Tibial nerve (tissue), 4 donors: ENCODE measurements at regions not wholly inside any gene's neighbourhood (a gene's known extent, or its start where the extent isn't known, plus 50 kb on each side); places are given as distances from the start of the nearest gene placed in this dataset. TPM values are rescaled to one million over a fixed set of nuclear protein-coding genes. Genes with fewer than 3 reads are reported as not detected.

Source experiments
- DNase-seq, 2 donors: peaks; one replicate each; pipeline ENCODE4 v3.0.0-alpha.2; 2019; ENCODE audit warnings: low spot score in 2 of 2
- H3K27ac ChIP-seq, 4 donors: fragments of 200-600 bp; sonication (generic) in 3 of 4; one replicate each; pipeline ENCODE4 v1.5.1; 2017 to 2019; ENCODE audit warnings: mild to moderate bottlenecking in 1 of 4
- H3K27me3 ChIP-seq, 2 donors: fragments of 200-600 bp; sonication (generic) in 1 of 2; one replicate each; pipeline versions ENCODE4 v1.5.1 to v1.6.0; 2017 to 2019
- H3K36me3 ChIP-seq, 3 donors: fragments of 200-600 bp; sonication (generic); one replicate each; pipeline ENCODE4 v1.5.1; 2018 to 2019
- H3K4me1 ChIP-seq, 4 donors: fragments of 200-600 bp; sonication (generic) in 3 of 4; one replicate each; pipeline ENCODE4 v1.5.1; 2017 to 2019
- H3K4me3 ChIP-seq, 4 donors: fragments of 200-600 bp; sonication (generic) in 3 of 4; one replicate each; pipeline ENCODE4 v1.5.1; 2017 to 2019; ENCODE audit warnings: mild to moderate bottlenecking in 1 of 4, moderate library complexity in 1 of 4
- H3K9me3 ChIP-seq, 4 donors: fragments of 200-600 bp; sonication (generic) in 3 of 4; one replicate each; pipeline ENCODE4 v1.5.1; 2017 to 2019
- EP300 ChIP-seq, 2 donors: sonication (generic); formaldehyde crosslinking; IDR thresholded peaks; one replicate each; pipeline ENCODE4 v1.6.1; 2017; ENCODE audit warnings: antibody characterized with exemption in 2 of 2, mild to moderate bottlenecking in 1 of 2
- POLR2A ChIP-seq, 2 donors: fragments of 450-650 bp; IDR thresholded peaks; one replicate each; pipeline ENCODE4 v1.6.1; 2017; ENCODE audit warnings: antibody characterized with exemption in 2 of 2, mild to moderate bottlenecking in 2 of 2, moderate library complexity in 2 of 2
- WGBS, 2 donors: methylation state at CpG; one replicate each; pipeline ENCODE4 v1.1.5; 2018; 5-methylcytosine and 5-hydroxymethylcytosine counted together
- small RNA-seq: library from RNA; depleted of rRNA; stranded (forward); fragments of <200 nt; gene quantifications from one replicate; pipeline ENCODE3, GENCODE V24; 2016
- TF ChIP-seq, protein P1 (sequence below), 5 experiments: fragments of 200-600 bp in 3 of 5; fragments of 450-650 bp in 2 of 5; sonication (generic) in 3 of 5; IDR thresholded peaks; one replicate each; pipeline ENCODE4 v1.5.1; 2016 to 2019; ENCODE audit warnings: antibody characterized with exemption in 5 of 5, mild to moderate bottlenecking in 3 of 5, moderate library complexity in 2 of 5

DNA sequence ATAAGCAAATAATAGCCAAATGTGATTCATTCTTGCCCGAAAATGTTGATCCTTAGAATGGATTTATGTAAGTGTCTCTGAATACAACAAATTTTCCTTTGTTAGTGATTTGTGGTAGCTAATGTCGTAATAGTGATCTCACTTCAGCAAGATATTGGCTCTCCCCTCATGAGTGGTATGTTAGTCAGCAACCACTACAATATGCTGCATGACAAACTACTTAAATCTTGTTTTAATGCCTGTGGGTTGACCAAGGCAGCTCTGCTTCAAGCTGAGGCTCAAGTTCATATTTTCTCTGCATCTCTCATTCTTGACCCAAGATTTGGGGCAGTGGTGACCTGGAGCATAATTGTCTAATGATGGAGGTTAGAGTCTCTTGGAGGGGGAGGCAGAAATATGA is 49.8 kb upstream of the GALNT15 start:
- TF ChIP-seq EP300 (IDR thresholded peaks at IDR 0.05), result no peak
- TF ChIP-seq, protein P1, sequence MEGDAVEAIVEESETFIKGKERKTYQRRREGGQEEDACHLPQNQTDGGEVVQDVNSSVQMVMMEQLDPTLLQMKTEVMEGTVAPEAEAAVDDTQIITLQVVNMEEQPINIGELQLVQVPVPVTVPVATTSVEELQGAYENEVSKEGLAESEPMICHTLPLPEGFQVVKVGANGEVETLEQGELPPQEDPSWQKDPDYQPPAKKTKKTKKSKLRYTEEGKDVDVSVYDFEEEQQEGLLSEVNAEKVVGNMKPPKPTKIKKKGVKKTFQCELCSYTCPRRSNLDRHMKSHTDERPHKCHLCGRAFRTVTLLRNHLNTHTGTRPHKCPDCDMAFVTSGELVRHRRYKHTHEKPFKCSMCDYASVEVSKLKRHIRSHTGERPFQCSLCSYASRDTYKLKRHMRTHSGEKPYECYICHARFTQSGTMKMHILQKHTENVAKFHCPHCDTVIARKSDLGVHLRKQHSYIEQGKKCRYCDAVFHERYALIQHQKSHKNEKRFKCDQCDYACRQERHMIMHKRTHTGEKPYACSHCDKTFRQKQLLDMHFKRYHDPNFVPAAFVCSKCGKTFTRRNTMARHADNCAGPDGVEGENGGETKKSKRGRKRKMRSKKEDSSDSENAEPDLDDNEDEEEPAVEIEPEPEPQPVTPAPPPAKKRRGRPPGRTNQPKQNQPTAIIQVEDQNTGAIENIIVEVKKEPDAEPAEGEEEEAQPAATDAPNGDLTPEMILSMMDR (IDR thresholded peaks at IDR 0.05), result no peak
- no peak for TF ChIP-seq POLR2A (IDR thresholded peaks at IDR 0.05)
- WGBS, 2 donors, result 45 to 50% methylated on average over 2 of the region's 2 CpGs
- H3K27ac ChIP-seq, result peak overlapping the region in 1 of 4 donors; percentile 65

More for the DNA sequence above, 49.8 kb upstream of the GALNT15 start:
- no peak overlapping the region for H3K4me3 ChIP-seq
- H3K4me1 ChIP-seq, result peaks cover 0 to 16% (median 4%) of the 10 kb centered on the region in 4 donors
- H3K9me3 ChIP-seq, result no peaks in the 10 kb centered on the region
- H3K27me3 ChIP-seq, result no peaks in the 10 kb centered on the region
- DNase-seq, result no peak
- H3K36me3 ChIP-seq, result no peaks in the 10 kb centered on the region

Small RNAs in the stretch of these regions (small RNA-seq; reads per million reads assigned to genes)
- not detected for gene MIR563
